ENCODE measurements at regions not wholly inside any gene's neighbourhood (a gene's known extent, or its start where the extent isn't known, plus 50 kb on each side); places are given as distances from the start of the nearest gene placed in this dataset.

DNA sequence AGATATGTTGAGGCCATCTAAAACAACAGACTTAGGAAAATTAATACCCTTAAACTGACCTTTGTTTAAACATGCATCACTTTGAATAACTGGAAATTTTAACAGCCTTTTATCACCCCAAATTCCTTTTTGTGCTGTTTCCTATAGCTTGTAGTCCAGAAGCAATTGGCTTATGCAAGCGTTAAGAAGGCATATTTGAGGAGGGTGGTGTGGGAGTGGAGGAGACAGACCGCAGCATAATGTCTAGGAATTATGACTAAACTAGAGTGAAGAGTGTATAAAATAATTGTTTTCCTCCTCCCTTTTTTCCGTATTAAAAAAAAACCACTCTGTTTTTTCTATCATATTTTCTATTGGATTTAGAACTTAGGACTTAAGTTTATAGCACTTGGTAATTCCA, 51.8 kb upstream of the MPDZ start:
- DNase-seq (ENCODE audit: low spot score): no peak

GRCh38 chr9:13330396-13331004, 51.0 kb upstream of the MPDZ start:
- DNase-seq (ENCODE audit: low spot score): no peak

All from HuH-7.5 (cell line).